AG09319 (cell line): ENCODE measurements at regions not wholly inside any gene's neighbourhood (a gene's known extent, or its start where the extent isn't known, plus 50 kb on each side); places are given as distances from the start of the nearest gene placed in this dataset.

Source experiments
- DNase-seq: peaks from one replicate; pipeline ENCODE4 v3.0.0-alpha.2; 2010; ENCODE audit warnings: low read depth; ENCODE audit errors: extremely low read depth
- CTCF ChIP-seq: IDR thresholded peaks from 2 replicates; pipeline ENCODE4 v1.5.1; 2011; ENCODE audit warnings: low read depth, mild to moderate bottlenecking, inconsistent platforms, low read length, moderate library complexity

- TF ChIP-seq CTCF: no peak
- no peak for DNase-seq
Observed at GRCh38 chr16:62335356-62335755, 299.1 kb upstream of the CDH8 start.

GRCh38 chr16:62321606-62322005 is 285.4 kb upstream of the CDH8 start:
- no peak for TF ChIP-seq CTCF

GRCh38 chr16:62298600-62298999 is 262.4 kb upstream of the CDH8 start:
- DNase-seq: no peak
- no peak for TF ChIP-seq CTCF

More at GRCh38 chr16:62321606-62322005, 285.4 kb upstream of the CDH8 start:
- DNase-seq: no peak

GRCh38 chr16:62294213-62294972 is 258.2 kb upstream of the CDH8 start:
- no peak for DNase-seq

GRCh38 chr16:62288990-62289629 is 252.9 kb upstream of the CDH8 start:
- DNase-seq: no peak
- no peak for TF ChIP-seq CTCF

More at GRCh38 chr16:62294213-62294972, 258.2 kb upstream of the CDH8 start:
- TF ChIP-seq CTCF: no peak

- no peak for DNase-seq
- TF ChIP-seq CTCF: no peak
Observed at GRCh38 chr16:62280506-62280905, 244.3 kb upstream of the CDH8 start.

- no peak for DNase-seq
- TF ChIP-seq CTCF: no peak
Observed at GRCh38 chr16:62277942-62278341, 241.7 kb upstream of the CDH8 start.
